ENCODE measurements at regions not wholly inside any gene's neighbourhood (a gene's known extent, or its start where the extent isn't known, plus 50 kb on each side); places are given as distances from the start of the nearest gene placed in this dataset.

DNA sequence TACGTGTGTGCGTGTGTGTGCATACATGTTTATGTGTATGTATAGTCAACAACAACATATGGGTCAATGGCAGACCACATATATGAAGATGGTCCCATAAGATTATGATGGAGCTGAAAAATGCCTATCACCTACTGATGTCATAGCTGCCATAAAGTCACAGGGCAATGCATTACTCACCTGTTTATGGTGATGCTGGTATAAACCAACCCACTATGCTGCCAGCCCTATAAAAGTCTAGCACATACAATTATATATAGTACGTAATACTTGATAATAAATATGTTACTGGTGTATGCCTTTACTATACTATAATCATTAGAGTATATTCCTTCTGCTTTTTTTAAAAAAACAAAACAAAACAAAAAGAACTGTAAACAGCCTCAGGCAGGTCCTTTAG, 148.4 kb upstream of the ARID1B start:
- POLR2A ChIA-PET: no interaction called here
- CTCF ChIA-PET: no interaction called here
- TF ChIP-seq, protein P1, sequence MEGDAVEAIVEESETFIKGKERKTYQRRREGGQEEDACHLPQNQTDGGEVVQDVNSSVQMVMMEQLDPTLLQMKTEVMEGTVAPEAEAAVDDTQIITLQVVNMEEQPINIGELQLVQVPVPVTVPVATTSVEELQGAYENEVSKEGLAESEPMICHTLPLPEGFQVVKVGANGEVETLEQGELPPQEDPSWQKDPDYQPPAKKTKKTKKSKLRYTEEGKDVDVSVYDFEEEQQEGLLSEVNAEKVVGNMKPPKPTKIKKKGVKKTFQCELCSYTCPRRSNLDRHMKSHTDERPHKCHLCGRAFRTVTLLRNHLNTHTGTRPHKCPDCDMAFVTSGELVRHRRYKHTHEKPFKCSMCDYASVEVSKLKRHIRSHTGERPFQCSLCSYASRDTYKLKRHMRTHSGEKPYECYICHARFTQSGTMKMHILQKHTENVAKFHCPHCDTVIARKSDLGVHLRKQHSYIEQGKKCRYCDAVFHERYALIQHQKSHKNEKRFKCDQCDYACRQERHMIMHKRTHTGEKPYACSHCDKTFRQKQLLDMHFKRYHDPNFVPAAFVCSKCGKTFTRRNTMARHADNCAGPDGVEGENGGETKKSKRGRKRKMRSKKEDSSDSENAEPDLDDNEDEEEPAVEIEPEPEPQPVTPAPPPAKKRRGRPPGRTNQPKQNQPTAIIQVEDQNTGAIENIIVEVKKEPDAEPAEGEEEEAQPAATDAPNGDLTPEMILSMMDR (IDR thresholded peaks at IDR 0.05; ENCODE audit: insufficient read depth, low read length, missing control alignments): no peak
- no peak overlapping the region for H3K4me3 ChIP-seq (ENCODE audit: low read depth, low read length)
- DNase-seq (ENCODE audit: low read depth, low spot score): no peak

DNA sequence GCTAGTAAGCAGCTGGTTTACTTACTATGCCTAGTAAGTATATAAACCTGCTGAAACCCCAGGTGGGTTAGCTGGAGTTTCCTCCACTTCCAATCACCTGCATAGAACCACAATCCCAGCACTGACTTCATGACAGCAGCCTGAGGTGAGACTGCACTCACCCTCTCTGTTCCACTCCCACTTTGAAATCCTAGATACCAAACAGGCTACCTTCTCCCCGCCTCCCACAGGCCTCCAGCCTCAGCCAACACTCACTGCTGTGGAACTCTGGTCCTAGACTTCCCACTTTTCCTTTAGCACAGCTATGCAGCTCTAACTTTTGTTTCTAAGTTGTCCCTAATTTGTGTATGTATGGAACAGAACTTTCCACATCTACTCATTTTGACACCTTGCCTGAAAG, 149.7 kb upstream of the ARID1B start:
- ChIA-PET CTCF (no interaction called here), POLR2A (no interaction called here)
- TF ChIP-seq, protein P1 (IDR thresholded peaks at IDR 0.05; ENCODE audit: insufficient read depth, low read length, missing control alignments): no peak
- DNase-seq (ENCODE audit: low read depth, low spot score): no peak
- H3K4me3 ChIP-seq (ENCODE audit: low read depth, low read length): no peak overlapping the region

DNA sequence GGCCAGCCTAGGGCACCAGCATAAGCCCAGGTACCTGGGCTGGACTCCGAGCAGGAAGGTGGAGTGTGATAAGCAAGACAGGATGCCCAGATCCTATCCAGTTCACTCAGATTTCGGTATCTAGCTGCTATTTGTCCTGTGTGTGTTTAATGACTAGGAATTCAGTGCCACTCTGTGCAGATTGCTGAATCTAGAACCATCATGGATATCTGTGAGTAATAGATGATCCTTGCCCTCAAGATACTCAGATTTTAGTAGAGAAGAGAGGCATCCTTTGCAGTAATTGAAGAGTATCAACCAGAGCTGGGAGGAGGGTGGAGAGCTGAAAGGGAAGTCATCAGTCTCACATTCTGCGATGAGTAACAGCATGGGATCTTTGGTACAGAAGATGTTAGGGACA, 155.0 kb upstream of the ARID1B start:
- POLR2A ChIA-PET: no interaction called here
- TF ChIP-seq, protein P1 (IDR thresholded peaks at IDR 0.05; ENCODE audit: insufficient read depth, low read length, missing control alignments): no peak

DNA sequence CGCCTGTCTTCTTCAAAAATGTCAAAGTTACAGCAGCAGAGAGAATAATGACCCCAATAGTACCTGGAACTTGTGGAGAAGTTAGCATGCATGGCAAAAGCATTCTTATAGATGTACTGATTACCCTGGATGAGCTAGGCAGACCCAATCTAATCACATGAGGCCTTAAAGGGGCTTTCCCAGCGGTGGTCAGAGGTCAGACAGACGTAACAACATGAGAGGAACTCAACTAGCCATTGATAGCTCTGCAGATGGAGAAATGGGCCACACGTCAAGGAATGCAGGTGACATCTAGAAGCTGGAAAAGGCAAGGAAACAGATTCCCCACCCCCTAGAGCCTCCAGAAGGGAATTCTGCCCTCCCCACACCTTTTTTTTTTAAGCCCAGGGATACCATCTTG, 156.8 kb upstream of the ARID1B start:
- CTCF ChIA-PET: no interaction called here
- POLR2A ChIA-PET: no interaction called here
- no peak overlapping the region for H3K4me3 ChIP-seq (ENCODE audit: low read depth, low read length)
- TF ChIP-seq, protein P1 (IDR thresholded peaks at IDR 0.05; ENCODE audit: insufficient read depth, low read length, missing control alignments): no peak
- DNase-seq (ENCODE audit: low read depth, low spot score): no peak

More for the DNA sequence above, 155.0 kb upstream of the ARID1B start:
- DNase-seq (ENCODE audit: low read depth, low spot score): no peak
- CTCF ChIA-PET: no interaction called here
- H3K4me3 ChIP-seq (ENCODE audit: low read depth, low read length): no peak overlapping the region

DNA sequence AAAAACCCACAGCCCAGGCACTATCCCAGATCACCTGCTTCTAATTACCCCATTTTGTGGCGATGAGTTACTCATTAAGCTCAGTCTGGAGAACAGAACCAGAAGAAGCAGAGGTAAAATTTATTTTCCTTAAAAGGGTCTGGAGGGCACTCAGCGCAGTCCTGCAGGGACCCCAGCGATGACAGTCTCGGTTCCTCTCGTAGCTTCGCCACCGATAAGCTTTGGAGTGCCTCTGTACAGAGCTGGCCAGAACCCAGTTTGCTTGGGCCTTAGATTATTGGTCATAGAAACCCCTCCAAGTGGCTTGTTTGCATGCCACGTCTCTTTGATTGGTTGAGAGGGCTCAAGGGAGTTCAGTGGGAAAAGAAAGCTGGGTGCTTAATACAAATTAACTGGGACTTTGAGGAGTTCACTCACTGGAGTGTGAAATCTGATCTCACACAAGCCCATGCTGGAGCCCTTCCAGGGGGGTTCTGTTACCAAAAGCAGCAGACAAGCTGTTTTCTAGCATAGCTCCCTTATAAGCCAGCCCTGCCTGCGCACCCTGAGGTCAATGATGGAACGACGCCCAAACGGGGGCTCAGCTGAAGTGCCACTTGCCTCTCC, 158.5 kb upstream of the ARID1B start:
- ChIA-PET POLR2A (interaction anchor here (0.5 kb wide), 1 partner anchor 541 kb away, joined by 3 read pairs; no protein-coding TSS in a partner anchor), CTCF (no interaction called here)
- no peak overlapping the region for H3K4me3 ChIP-seq (ENCODE audit: low read depth, low read length)
- TF ChIP-seq, protein P1 (IDR thresholded peaks at IDR 0.05; ENCODE audit: insufficient read depth, low read length, missing control alignments): no peak
- DNase-seq (ENCODE audit: low read depth, low spot score): no peak

DNA sequence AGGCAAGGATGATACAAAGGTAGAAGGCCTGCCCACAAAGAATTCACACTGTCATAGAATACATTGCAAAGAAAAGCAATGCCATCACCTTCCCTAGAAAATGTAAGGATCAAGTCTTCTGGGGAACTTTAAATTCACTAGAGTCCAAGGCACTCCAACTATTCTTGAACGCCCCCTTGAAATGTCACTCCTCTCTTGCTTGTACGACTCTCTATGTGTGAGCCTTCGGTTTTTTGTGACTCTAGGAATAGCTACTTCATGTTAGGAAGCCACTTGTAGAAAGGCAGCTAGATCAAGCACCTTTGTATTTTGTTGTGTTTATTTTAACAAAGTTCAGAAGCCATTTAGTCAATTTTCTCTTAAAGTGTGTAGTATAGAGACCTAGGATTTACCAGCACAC, 159.2 kb upstream of the ARID1B start:
- no peak for DNase-seq (ENCODE audit: low read depth, low spot score)
- CTCF ChIA-PET: interaction anchor here (1.2 kb wide), 1 partner anchor 17 kb away, joined by 3 read pairs; no protein-coding TSS in a partner anchor

More for the DNA sequence above, 159.2 kb upstream of the ARID1B start:
- POLR2A ChIA-PET: no interaction called here
- H3K4me3 ChIP-seq (ENCODE audit: low read depth, low read length): no peak overlapping the region
- TF ChIP-seq, protein P1 (IDR thresholded peaks at IDR 0.05; ENCODE audit: insufficient read depth, low read length, missing control alignments): no peak
